Stimulated activated CD8-positive, alpha-beta memory T cell treated with anti-CD3 and anti-CD28 coated beads, Interleukin-7, amount 100 ng/mL, for 1 hour (primary cell): ENCODE measurements at regions not wholly inside any gene's neighbourhood (a gene's known extent, or its start where the extent isn't known, plus 50 kb on each side); places are given as distances from the start of the nearest gene placed in this dataset.

Experiments used
- DNase-seq, 2 donors: peaks; one replicate each; pipeline ENCODE4 v3.0.0-alpha.2; 2020; ENCODE audit warnings: low read depth in 2 of 2

GRCh38 chr6:138550346-138550767 is 51.1 kb upstream of the NHSL1 start:
- DNase-seq = no peak

DNA sequence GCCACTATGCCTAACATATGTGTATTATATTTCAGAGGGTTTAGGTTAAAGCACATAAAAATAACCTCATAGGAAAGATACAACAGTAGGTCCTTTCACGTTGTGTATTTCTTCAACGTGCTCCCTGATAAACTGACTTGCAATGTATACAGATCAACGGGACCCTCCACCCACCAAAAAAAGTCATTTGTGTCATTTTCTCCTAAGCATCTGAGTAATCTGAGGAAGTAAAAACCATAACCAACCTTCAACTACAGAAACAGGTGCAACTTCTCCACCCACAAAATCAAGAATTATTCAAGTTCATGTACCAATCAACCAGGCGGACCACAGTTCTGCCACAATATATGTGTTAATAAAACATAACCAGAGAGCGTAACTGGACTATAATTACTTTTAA is 54.9 kb upstream of the NHSL1 start:
- no peak for DNase-seq

GRCh38 chr6:138555421-138555988 is 56.2 kb upstream of the NHSL1 start:
- no peak for DNase-seq

- DNase-seq = no peak
Observed at GRCh38 chr6:138557147-138557546, 57.9 kb upstream of the NHSL1 start.

DNA sequence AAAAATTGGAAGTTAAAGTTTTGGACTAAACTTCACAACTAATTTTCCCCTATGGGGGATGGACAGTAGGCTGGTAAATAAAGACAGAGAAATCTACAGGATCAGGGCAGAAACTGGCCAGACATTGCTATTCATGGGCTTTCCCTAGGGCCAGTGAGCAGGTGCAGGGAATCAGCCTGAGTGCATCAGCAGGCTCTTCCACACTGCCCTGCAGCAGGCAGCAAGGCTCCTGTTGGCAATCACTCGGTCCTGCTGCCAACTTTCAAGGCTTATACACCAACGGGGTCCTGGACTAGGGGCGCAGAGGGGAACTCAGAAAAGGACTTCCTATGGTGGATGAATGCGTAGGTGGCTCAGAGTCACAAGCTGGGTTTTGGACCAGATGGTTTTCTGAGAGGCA is 59.8 kb upstream of the NHSL1 start:
- DNase-seq = no peak

DNA sequence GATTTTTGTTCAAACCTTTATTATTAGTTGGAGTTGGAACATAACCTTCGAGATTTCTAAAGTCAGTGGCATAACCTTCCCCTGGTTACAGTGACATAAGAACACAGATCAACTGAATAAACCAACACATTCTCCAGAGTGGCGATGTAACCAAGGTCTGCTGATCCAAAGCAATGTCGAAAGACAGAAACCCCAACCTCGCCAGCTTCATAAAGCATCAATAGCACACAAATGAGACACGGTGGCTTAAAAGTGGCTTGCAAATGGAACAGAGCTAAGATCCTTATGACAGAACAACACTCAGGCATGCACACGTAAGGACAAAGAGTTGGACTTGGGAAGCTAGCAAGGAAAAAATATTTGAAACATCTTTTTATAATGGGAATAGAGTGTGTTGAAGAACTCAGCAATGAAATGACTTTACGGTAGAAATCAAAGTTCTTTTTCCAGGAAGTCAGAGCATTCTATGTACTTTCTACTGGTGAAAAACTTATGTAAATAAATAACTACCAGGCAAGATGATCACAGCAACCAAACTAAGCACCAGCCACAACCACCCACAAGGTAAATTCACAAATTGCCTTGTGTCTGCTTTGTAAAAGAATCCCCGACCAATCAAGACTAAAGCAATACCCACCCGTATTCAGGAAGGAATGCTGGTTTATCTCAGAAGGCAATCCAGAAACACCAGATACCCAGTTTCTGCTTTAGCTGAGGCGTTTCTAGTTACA is 61.0 kb upstream of the NHSL1 start:
- DNase-seq = no peak

DNA sequence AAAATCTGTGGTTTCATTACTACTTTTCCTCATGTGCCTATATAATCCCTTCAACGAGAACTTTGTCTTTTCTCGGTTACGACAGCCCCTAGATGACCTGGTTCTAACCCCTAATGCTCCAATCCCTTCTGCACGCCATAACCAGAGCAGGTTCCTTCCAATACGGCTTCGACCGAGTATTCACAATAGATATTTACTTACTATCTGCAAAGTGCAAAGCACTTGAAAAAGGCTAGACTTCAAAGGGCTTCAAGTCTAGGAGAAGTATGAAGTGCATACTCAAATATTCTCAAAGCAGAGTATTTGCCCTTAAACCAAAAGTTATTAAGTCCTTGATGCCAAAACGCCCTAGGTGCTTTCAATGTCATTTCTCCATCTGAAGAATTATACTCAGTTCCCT is 63.4 kb upstream of the NHSL1 start:
- no peak for DNase-seq

DNA sequence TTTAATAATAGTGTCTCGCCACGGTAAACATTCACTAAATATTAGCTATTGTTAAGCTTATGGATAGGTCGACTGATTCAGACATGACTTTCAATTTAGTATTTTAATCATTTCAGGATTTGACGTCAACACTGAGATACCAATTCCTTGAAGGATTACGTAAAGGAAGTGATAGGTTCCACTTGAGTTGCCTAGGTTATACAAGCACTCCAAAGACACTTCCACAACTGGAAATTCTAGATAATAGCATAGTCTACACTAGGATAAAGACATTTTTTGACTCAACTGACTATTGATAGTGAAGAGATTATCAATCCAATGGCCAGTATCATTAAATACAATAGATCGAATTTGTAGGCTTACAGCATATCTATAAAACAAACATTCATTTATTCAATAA is 63.9 kb upstream of the NHSL1 start:
- DNase-seq = no peak

- DNase-seq = no peak
Observed at GRCh38 chr6:138563650-138564049, 64.4 kb upstream of the NHSL1 start.

DNA sequence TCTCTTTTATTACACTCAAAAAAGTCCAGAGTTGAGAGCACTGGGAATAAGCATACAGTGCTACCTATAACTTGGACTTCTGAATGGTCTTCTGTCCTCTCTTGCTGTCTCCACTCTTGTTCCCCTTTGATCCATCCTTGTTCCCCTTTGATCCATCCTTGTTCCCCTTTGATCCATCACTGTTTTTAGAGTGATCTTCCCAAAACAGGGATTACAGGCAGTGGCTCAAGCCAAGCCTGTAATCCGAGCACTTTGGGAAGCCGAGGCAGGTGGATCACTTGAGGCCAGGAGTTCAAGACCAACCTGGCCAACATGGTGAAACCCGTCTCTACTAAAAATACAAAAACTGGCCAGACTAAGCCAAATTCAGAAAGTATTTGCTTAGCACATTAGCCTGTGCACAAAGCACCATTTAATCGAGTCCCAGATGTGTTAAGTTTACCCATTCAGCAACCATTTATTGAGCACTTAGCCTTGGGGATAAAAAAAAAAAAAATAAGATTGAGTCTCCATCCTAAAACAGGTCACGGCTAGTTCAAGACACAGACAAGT is 65.0 kb upstream of the NHSL1 start:
- DNase-seq = no peak

DNA sequence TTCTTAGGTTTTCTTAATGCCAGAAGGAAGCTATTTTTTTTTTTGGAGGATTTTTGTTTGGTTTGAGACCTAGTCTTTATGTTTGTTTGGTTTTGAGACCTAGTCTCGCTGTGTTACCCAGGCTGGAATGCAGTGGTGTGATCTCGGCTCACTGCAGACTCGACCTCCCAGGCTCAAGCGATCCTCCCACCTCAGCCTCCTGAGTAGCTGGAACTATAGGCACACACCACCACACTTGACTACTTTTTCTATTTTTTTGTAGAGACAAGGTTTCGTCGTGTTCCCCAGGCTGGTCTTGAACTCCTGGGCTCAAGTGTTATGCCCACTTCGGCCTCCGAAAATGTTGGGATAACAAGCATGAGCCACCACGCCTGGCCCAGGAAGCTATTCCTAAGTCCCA is 67.8 kb upstream of the NHSL1 start:
- DNase-seq = no peak

DNA sequence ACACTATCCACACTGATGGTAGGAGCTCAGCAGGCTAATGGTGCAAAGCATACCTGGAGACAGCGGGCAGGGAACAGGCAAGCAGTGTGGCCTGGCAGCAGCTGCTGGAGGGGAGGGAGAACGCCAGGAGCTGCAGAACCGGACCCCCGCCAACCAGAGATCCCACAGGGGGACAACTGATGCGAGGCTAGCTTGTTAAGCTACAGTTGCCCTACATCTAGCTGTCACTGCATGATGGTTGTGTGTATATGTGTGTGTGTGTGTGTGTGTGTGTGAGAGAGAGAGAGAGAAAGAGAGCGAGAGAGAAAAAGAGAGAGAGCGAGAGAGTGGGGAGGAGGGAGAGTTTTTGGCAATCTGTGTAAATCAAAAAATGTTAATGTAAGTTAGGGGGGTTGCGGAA is 69.7 kb upstream of the NHSL1 start:
- no peak for DNase-seq

DNA sequence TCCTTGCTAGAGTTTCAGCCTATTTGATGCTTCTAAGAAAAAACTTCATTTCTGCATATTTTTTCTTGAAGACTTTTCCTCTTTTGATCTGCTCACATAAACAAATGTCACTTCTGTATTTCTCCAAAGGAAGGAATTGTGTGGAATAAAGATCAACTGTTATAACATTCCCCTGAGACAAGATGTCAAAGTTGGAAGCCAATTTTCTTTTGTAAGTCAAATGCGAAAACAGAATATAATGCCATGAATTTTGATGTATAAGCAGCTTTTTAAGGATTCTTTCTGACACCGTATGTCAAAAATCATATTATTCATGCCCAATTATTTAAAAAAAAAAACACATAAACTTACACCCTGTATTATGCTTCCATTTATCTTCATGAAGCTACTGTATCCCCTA is 70.3 kb upstream of the NHSL1 start:
- no peak for DNase-seq

- DNase-seq = no peak
Observed at GRCh38 chr6:138569970-138570724, 70.9 kb upstream of the NHSL1 start.

DNA sequence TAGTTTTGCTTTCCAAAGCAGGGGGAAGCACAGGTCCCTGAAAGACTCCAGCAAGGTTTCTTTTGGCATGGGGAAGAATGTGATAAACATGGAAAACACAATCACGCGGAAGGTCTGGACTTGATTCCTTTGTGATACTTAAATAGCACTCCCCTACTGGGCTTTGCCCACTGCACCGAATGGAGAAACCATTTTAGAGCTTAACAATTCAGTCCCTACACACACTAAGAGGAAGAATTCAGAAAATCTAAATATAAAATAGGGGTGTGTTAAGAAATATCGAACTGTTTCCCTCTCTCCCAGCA is 71.4 kb upstream of the NHSL1 start:
- DNase-seq = no peak

GRCh38 chr6:138571181-138571580 is 71.9 kb upstream of the NHSL1 start:
- no peak for DNase-seq

GRCh38 chr6:138571585-138572166 is 72.4 kb upstream of the NHSL1 start:
- no peak for DNase-seq

DNA sequence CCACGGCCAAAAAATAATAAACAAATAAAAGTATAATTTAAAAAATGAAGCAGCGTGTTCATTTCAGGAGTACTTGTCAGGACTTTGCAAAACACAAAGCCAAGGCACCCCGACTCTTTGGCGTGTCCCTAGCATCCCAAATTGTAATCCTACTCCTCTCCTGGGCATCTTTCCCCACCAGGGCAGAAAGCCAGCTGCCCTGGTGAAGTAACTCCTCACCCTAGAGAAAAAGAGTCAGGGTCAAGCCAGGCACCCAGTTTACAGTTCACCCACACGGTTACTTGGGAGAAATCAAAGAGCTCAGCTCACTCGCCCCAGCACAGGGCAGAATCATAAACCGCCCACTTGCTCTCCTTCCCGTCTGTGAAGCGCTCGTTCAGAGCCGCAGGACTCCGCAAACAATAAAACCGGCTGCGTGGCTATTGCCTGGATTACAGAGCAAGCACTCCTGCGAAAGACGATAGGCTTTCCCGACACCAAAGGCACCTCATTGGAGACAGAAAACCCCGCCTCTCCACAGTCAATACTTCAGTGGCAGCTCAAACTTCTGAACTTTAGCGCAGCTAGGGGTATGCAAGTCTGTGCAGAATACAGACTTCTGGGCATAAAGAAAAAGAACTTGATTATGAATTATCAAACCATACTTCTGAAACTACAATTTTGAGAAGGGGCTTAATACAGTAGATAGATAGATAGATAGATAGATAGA is 73.0 kb upstream of the NHSL1 start:
- no peak for DNase-seq

DNA sequence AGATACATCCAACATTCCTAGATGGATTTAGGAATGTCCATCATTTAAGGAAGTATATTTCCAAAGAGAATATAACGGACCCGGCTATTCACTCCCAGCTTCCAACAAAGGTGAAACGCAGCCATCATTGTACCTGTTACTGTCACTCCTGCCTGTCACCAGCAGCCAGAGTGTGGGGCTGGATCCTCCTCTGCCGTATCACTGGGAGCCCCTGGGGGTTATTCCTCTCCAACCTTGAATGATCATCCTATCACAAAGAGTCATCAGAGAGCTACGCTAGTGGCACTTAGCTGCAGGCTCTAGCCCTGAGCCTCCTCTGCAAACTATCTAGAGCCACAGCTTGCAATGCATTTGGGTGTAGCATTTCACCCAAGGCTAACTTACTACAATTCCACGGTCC is 73.6 kb upstream of the NHSL1 start:
- DNase-seq = no peak

- no peak for DNase-seq
Observed at GRCh38 chr6:138575257-138575656, 76.0 kb upstream of the NHSL1 start.

- DNase-seq = no peak
Observed at GRCh38 chr6:138576313-138576712, 77.0 kb upstream of the NHSL1 start.
